ENCODE measurements at regions not wholly inside any gene's neighbourhood (a gene's known extent, or its start where the extent isn't known, plus 50 kb on each side); places are given as distances from the start of the nearest gene placed in this dataset.

DNA sequence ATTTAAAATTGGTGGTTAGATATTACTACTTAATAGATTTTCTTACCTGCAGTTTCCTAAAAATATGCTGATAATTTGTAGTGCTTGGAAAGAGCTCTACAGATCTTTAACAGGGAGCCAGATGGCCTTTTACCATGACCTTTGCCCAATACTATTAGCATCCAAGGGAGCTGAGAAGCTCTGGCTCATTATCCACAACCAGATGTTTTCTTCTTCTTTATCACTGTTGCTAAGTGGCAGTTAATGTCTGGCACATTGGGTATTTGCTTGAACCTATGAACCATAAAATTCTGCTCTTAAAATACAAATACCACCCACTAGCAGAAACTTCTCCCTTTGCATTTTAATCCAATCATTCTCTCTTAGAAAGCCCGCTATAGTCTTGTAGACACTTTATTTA, 1480.3 kb downstream of the C4orf33 start:
- no peak for DNase-seq (ENCODE audit: low spot score)
- Mint-ChIP-seq H3K27me3 (ENCODE audit: low read depth) (no peaks in the 10 kb centered on the region), H3K4me3 (ENCODE audit: unreplicated experiment) (no peak overlapping the region), H3K4me1 (ENCODE audit: low read depth) (no peaks in the 10 kb centered on the region), H3K36me3 (ENCODE audit: low read depth) (no peaks in the 10 kb centered on the region), H3K9me3 (ENCODE audit: low read depth) (peaks cover 6% of the 10 kb centered on the region), H3K27ac (ENCODE audit: unreplicated experiment) (no peak overlapping the region)
- no peak for TF ChIP-seq CTCF (IDR thresholded peaks at IDR 0.05)

DNA sequence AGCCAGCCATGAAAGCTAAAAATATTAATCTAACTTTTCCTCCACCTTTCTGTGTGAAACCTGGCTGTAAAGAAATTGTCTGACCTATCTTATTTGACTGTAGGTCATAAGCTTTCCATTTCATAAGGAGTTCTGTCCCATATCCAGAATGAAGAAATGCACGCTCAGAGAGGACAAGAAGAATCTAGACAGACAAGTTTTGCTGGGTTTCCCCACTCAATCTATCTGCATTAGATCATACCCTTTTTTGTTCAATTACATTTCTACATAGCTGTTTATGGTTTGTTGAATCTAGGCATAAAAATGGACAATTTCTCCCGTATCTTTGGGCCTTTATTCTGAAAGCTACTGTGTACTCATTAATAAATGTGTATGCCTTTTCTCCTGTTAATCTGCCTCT, 1495.1 kb downstream of the C4orf33 start:
- DNase-seq (ENCODE audit: low spot score), result no peak
- Mint-ChIP-seq H3K4me3 (ENCODE audit: unreplicated experiment) (no peak overlapping the region), H3K36me3 (ENCODE audit: low read depth) (peaks cover 2% of the 10 kb centered on the region), H3K27ac (ENCODE audit: unreplicated experiment) (no peak overlapping the region), H3K9me3 (ENCODE audit: low read depth) (peaks cover 13% of the 10 kb centered on the region), H3K27me3 (ENCODE audit: low read depth) (no peaks in the 10 kb centered on the region), H3K4me1 (ENCODE audit: low read depth) (no peaks in the 10 kb centered on the region)
- TF ChIP-seq CTCF (IDR thresholded peaks at IDR 0.05), result no peak

DNA sequence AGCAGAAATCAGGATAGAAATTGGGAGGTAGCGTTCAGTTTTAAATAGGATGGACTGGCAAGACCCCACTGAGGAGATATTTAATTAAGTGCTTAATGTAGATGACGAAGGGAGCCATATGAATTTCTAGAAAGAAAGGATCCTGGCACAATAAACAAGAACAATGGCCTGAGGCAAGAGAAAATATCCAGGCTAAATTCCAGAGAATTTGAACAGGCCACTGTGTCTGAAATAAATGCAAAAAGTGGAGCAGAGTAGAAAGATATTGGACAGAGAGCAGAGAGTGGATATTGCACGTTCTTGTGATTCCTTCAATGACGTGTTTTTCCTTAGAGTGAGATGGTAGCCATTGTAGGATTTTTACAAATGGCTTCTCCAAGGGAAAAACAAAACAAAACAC, 1504.8 kb downstream of the C4orf33 start:
- Mint-ChIP-seq H3K9me3 (ENCODE audit: low read depth) (peaks cover 5% of the 10 kb centered on the region), H3K27ac (ENCODE audit: unreplicated experiment) (no peak overlapping the region), H3K36me3 (ENCODE audit: low read depth) (no peaks in the 10 kb centered on the region), H3K27me3 (ENCODE audit: low read depth) (no peaks in the 10 kb centered on the region), H3K4me3 (ENCODE audit: unreplicated experiment) (no peak overlapping the region), H3K4me1 (ENCODE audit: low read depth) (no peaks in the 10 kb centered on the region)
- no peak for TF ChIP-seq CTCF (IDR thresholded peaks at IDR 0.05)
- no peak for DNase-seq (ENCODE audit: low spot score)

GRCh38 chr4:130603043-130603442, 1507.1 kb downstream of the C4orf33 start:
- Mint-ChIP-seq H3K27ac (ENCODE audit: unreplicated experiment) (no peak overlapping the region), H3K4me1 (ENCODE audit: low read depth) (no peaks in the 10 kb centered on the region)

DNA sequence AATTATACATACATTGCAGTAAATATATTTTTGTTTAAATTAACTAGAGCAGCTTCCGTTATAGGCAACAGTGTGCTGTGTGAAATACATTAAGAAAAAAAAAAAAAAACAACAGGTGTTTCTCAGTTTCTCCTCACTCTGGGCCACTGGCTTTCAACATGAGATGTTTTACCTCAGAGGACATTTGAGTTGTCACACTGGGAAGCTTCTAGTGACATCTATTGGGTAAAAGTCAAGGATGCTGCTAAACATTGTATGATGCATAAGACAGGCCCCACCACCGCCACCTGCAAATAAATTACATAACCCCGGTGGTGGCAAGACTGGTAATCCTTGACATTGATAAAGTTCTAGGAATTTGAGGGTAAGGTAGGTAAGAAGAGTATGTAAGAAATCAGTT, 1512.2 kb downstream of the C4orf33 start:
- no peak overlapping the region for H3K4me3 Mint-ChIP-seq (ENCODE audit: unreplicated experiment)
- no peaks in the 10 kb centered on the region for H3K4me1 Mint-ChIP-seq (ENCODE audit: low read depth)
- no peaks in the 10 kb centered on the region for H3K9me3 Mint-ChIP-seq (ENCODE audit: low read depth)
- H3K27ac Mint-ChIP-seq (ENCODE audit: unreplicated experiment), result no peak overlapping the region
- no peaks in the 10 kb centered on the region for H3K27me3 Mint-ChIP-seq (ENCODE audit: low read depth)
- DNase-seq (ENCODE audit: low spot score), result no peak
- no peaks in the 10 kb centered on the region for H3K36me3 Mint-ChIP-seq (ENCODE audit: low read depth)
- TF ChIP-seq CTCF (IDR thresholded peaks at IDR 0.05), result no peak

More at GRCh38 chr4:130603043-130603442, 1507.1 kb downstream of the C4orf33 start:
- Mint-ChIP-seq H3K36me3 (ENCODE audit: low read depth) (no peaks in the 10 kb centered on the region), H3K9me3 (ENCODE audit: low read depth) (no peaks in the 10 kb centered on the region), H3K4me3 (ENCODE audit: unreplicated experiment) (no peak overlapping the region), H3K27me3 (ENCODE audit: low read depth) (no peaks in the 10 kb centered on the region)
- no peak for DNase-seq (ENCODE audit: low spot score)
- TF ChIP-seq CTCF (IDR thresholded peaks at IDR 0.05), result no peak

All from chondrocyte (in vitro differentiated cells).